ENCODE measurements at regions not wholly inside any gene's neighbourhood (a gene's known extent, or its start where the extent isn't known, plus 50 kb on each side); places are given as distances from the start of the nearest gene placed in this dataset.

DNA sequence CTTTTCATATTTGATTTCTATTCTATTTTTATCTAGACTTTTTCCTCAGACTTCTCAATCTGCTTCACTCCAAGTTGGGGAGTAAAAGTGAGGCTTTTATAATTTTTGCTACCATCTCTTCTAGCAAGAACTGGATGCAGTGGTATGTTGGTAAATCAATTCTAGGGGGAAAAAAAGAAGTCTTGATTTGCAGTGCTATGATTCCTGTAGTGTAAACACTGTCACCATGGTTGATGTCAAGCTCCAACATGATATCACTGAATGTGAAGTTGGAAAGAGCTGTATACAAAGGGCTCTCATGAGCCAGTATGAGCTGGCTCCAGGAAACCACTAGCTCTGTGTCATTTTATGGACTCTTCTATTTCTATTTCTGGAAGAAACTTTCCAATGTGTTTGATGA, 439.2 kb downstream of the NTRK2 start:
- Histone ChIP-seq H3K9me2 (ENCODE audit: low read depth, low read length) (no peaks in the 10 kb centered on the region), H3K27me3 (ENCODE audit: insufficient read depth, low read length) (no peaks in the 10 kb centered on the region)

GRCh38 chr9:85108229-85108628, 438.7 kb downstream of the NTRK2 start:
- no peak overlapping the region for H3K9ac ChIP-seq (ENCODE audit: low read length)
- no peak overlapping the region for H3K4me3 ChIP-seq (ENCODE audit: low read depth, low read length, poor library complexity, severe bottlenecking)
- H2AFZ ChIP-seq (ENCODE audit: low read length): no peak overlapping the region
- H3K9me2 ChIP-seq (ENCODE audit: low read depth, low read length): no peaks in the 10 kb centered on the region
- H3K27me3 ChIP-seq (ENCODE audit: insufficient read depth, low read length): no peaks in the 10 kb centered on the region
- H3K4me1 ChIP-seq (ENCODE audit: insufficient read depth, low read length, severe bottlenecking): no peaks in the 10 kb centered on the region
- TF ChIP-seq, protein P1, sequence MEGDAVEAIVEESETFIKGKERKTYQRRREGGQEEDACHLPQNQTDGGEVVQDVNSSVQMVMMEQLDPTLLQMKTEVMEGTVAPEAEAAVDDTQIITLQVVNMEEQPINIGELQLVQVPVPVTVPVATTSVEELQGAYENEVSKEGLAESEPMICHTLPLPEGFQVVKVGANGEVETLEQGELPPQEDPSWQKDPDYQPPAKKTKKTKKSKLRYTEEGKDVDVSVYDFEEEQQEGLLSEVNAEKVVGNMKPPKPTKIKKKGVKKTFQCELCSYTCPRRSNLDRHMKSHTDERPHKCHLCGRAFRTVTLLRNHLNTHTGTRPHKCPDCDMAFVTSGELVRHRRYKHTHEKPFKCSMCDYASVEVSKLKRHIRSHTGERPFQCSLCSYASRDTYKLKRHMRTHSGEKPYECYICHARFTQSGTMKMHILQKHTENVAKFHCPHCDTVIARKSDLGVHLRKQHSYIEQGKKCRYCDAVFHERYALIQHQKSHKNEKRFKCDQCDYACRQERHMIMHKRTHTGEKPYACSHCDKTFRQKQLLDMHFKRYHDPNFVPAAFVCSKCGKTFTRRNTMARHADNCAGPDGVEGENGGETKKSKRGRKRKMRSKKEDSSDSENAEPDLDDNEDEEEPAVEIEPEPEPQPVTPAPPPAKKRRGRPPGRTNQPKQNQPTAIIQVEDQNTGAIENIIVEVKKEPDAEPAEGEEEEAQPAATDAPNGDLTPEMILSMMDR (IDR thresholded peaks at IDR 0.05; ENCODE audit: low read length): peak; percentile 30; the same call in 1 of the 2 replicates
- no peak for TF ChIP-seq EZH2 (IDR thresholded peaks at IDR 0.05; ENCODE audit: borderline replicate concordance, low read length)
- no peaks in the 10 kb centered on the region for H3K36me3 ChIP-seq (ENCODE audit: insufficient read depth, low read length)
- H3F3A ChIP-seq (ENCODE audit: insufficient read depth, low read length): no peaks in the 10 kb centered on the region
- no peaks in the 10 kb centered on the region for H3K79me2 ChIP-seq (ENCODE audit: insufficient read depth, low read length)
- H3K9me3 ChIP-seq (ENCODE audit: low read length): no peaks in the 10 kb centered on the region
- H3K4me2 ChIP-seq (ENCODE audit: low read length): no peak overlapping the region
- H4K20me1 ChIP-seq (ENCODE audit: insufficient read depth, low read length): no peaks in the 10 kb centered on the region
- no peak overlapping the region for H3K27ac ChIP-seq (ENCODE audit: low read depth, low read length, poor library complexity, severe bottlenecking)

More for the DNA sequence above, 439.2 kb downstream of the NTRK2 start:
- TF ChIP-seq, protein P1 (IDR thresholded peaks at IDR 0.05; ENCODE audit: low read length): no peak
- H3K36me3 ChIP-seq (ENCODE audit: insufficient read depth, low read length): no peaks in the 10 kb centered on the region
- H3F3A ChIP-seq (ENCODE audit: insufficient read depth, low read length): no peaks in the 10 kb centered on the region
- no peak overlapping the region for H2AFZ ChIP-seq (ENCODE audit: low read length)
- no peaks in the 10 kb centered on the region for H3K79me2 ChIP-seq (ENCODE audit: insufficient read depth, low read length)
- no peaks in the 10 kb centered on the region for H4K20me1 ChIP-seq (ENCODE audit: insufficient read depth, low read length)
- H3K4me1 ChIP-seq (ENCODE audit: insufficient read depth, low read length, severe bottlenecking): no peaks in the 10 kb centered on the region
- no peak overlapping the region for H3K4me3 ChIP-seq (ENCODE audit: low read depth, low read length, poor library complexity, severe bottlenecking)
- H3K27ac ChIP-seq (ENCODE audit: low read depth, low read length, poor library complexity, severe bottlenecking): no peak overlapping the region
- no peak overlapping the region for H3K4me2 ChIP-seq (ENCODE audit: low read length)
- no peak overlapping the region for H3K9ac ChIP-seq (ENCODE audit: low read length)
- H3K9me3 ChIP-seq (ENCODE audit: low read length): no peaks in the 10 kb centered on the region

DNA sequence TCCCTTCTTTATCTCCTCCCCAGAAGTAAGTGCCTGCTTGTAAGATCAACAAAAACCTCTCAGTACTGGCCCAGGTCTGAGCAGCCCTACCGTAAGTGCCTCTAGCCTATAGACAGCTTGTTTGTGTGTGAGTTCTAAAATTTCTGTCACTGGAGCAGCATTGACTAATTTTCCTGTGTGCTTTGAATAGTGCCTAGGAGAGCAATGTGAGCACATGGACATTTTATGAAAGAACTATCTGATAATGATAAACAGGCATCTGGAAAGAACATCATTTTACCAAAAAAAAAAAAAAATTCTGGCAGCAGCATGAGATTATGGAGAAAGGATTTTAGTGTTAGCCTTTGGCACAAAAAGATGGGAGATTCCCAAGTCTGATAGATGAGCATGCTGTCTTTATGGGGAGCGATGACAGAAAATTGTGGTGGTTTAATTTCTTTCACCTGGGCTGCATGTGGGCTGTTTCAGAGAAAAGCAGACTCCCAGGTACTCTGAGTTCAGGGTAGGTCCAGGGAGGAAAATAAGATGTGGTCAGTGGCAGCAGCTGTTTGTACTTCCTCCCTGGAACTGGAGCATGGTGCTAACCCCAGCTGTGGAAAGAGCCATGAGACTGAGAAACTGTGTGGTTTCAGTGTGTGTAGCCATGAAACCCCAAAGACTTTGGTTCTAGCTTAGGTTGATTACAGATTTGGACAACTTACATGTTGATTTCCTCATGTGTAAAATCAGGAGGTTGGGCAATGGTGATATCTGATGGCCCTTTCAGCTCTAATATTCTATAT, 419.9 kb downstream of the NTRK2 start:
- Histone ChIP-seq H2AFZ (ENCODE audit: low read length) (no peak overlapping the region), H3K9me2 (ENCODE audit: low read depth, low read length) (no peaks in the 10 kb centered on the region), H3K9ac (ENCODE audit: low read length) (no peak overlapping the region), H3K4me3 (ENCODE audit: low read depth, low read length, poor library complexity, severe bottlenecking) (no peak overlapping the region), H3K9me3 (ENCODE audit: low read length) (no peaks in the 10 kb centered on the region), H3K27ac (ENCODE audit: low read depth, low read length, poor library complexity, severe bottlenecking) (no peak overlapping the region), H4K20me1 (ENCODE audit: insufficient read depth, low read length) (no peaks in the 10 kb centered on the region), H3K27me3 (ENCODE audit: insufficient read depth, low read length) (no peaks in the 10 kb centered on the region), H3K36me3 (ENCODE audit: insufficient read depth, low read length) (no peaks in the 10 kb centered on the region), H3K4me1 (ENCODE audit: insufficient read depth, low read length, severe bottlenecking) (no peaks in the 10 kb centered on the region), H3K79me2 (ENCODE audit: insufficient read depth, low read length) (no peaks in the 10 kb centered on the region), H3K4me2 (ENCODE audit: low read length) (no peak overlapping the region), H3F3A (ENCODE audit: insufficient read depth, low read length) (no peaks in the 10 kb centered on the region)
- TF ChIP-seq, protein P1 (IDR thresholded peaks at IDR 0.05; ENCODE audit: low read length): no peak
- no peak for TF ChIP-seq EZH2 (IDR thresholded peaks at IDR 0.05; ENCODE audit: borderline replicate concordance, low read length)
